Keratinocyte (primary cell): ENCODE measurements at regions not wholly inside any gene's neighbourhood (a gene's known extent, or its start where the extent isn't known, plus 50 kb on each side); places are given as distances from the start of the nearest gene placed in this dataset.

Source experiments
- DNase-seq: peaks from one replicate; pipeline ENCODE4 v3.0.0-alpha.2; 2011; ENCODE audit warnings: low read depth, missing footprints, low spot score
- FAIRE-seq: peaks from 2 replicates; lab custom pipeline; 2011; peaks lifted over from hg19 to GRCh38; lab: Jason Lieb, UNC
- H2AFZ ChIP-seq: 2 replicates; pipeline ENCODE4 v1.6.0; 2012; ENCODE audit warnings: low read length, control low read depth, inconsistent platforms; ENCODE audit not compliant: control insufficient read depth
- H3K27ac ChIP-seq: 2 replicates; pipeline ENCODE4 v1.5.1; 2011; ENCODE audit warnings: low read length; ENCODE audit not compliant: control insufficient read depth, insufficient read depth
- H3K27me3 ChIP-seq: 3 replicates; pipeline ENCODE4 v1.6.0; 2011; ENCODE audit warnings: low read length; ENCODE audit not compliant: control insufficient read depth, insufficient read depth; ENCODE audit errors: extremely low read depth
- H3K36me3 ChIP-seq, 2 experiments: 2 replicates in 1 of 2; 3 replicates in 1 of 2; pipeline ENCODE4 v1.5.1; 2011; ENCODE audit warnings: low read length in 2 of 2, mild to moderate bottlenecking in 1 of 2; ENCODE audit not compliant: control insufficient read depth in 2 of 2, insufficient read depth in 2 of 2; ENCODE audit errors: extremely low read depth in 1 of 2
- H3K4me1 ChIP-seq: 3 replicates; pipeline ENCODE4 v1.5.1; 2011; ENCODE audit warnings: low read length; ENCODE audit not compliant: control insufficient read depth, insufficient read depth; ENCODE audit errors: extremely low read depth
- H3K4me2 ChIP-seq: 3 replicates; pipeline ENCODE4 v1.6.0; 2011; ENCODE audit warnings: low read depth, low read length; ENCODE audit not compliant: control insufficient read depth, insufficient read depth; ENCODE audit errors: extremely low read depth
- H3K4me3 ChIP-seq, 3 experiments: fragments of 200-600 bp in 1 of 3; sonication (generic) in 1 of 3; 2 replicates in 2 of 3; 3 replicates in 1 of 3; pipeline ENCODE4 v1.5.1; 2011 to 2016; ENCODE audit warnings: low read length in 3 of 3, mild to moderate bottlenecking in 3 of 3, control low read depth in 2 of 3, inconsistent platforms in 1 of 3, low read depth in 1 of 3, mixed read lengths in 1 of 3, mixed run types in 1 of 3, moderate library complexity in 1 of 3; ENCODE audit not compliant: control insufficient read depth in 2 of 3, insufficient read depth in 2 of 3; ENCODE audit errors: extremely low read depth in 1 of 3
- H3K79me2 ChIP-seq: 2 replicates; pipeline ENCODE4 v1.6.0; 2012; ENCODE audit warnings: low read length; ENCODE audit not compliant: control insufficient read depth, insufficient read depth
- H3K9ac ChIP-seq: 3 replicates; pipeline ENCODE4 v1.6.0; 2011; ENCODE audit warnings: low read length; ENCODE audit not compliant: control insufficient read depth, insufficient read depth; ENCODE audit errors: extremely low read depth
- H3K9me1 ChIP-seq: 3 replicates; pipeline ENCODE4 v1.6.0; 2011; ENCODE audit warnings: low read length; ENCODE audit not compliant: control insufficient read depth, insufficient read depth; ENCODE audit errors: extremely low read depth
- H3K9me3 ChIP-seq: 2 replicates; pipeline ENCODE4 v1.5.1; 2012; ENCODE audit warnings: low read depth, low read length; ENCODE audit not compliant: control insufficient read depth
- H4K20me1 ChIP-seq: 3 replicates; pipeline ENCODE4 v1.6.0; 2011; ENCODE audit warnings: low read length; ENCODE audit not compliant: control insufficient read depth, insufficient read depth; ENCODE audit errors: extremely low read depth
- EZH2 ChIP-seq: IDR thresholded peaks from one replicate; pipeline ENCODE4 v1.6.1; 2012; ENCODE audit warnings: inconsistent platforms, mild to moderate bottlenecking, low read length, moderate library complexity
- dilution Hi-C: fragments of 300-500 bp; cut with MboI; formaldehyde crosslinking; loops from one replicate; pipeline ENCODE4 v1.7.0; 2020; ENCODE audit warnings: low sequenced_read_pairs; ENCODE audit not compliant: extremely low pct_ligation_motif_present
- TF ChIP-seq, protein P1 (sequence below), 3 experiments: IDR thresholded peaks in 1 of 3; conservative IDR thresholded peaks in 1 of 3; optimal IDR thresholded peaks in 1 of 3; 2 replicates in 2 of 3; 3 replicates in 1 of 3; pipeline versions ENCODE3 to v1.5.1; 2011; ENCODE audit warnings: low read length in 3 of 3, mild to moderate bottlenecking in 3 of 3, moderate library complexity in 2 of 3, control low read depth in 1 of 3, inconsistent platforms in 1 of 3; ENCODE audit not compliant: insufficient read depth in 2 of 3; ENCODE audit errors: extremely low read depth in 1 of 3

DNA sequence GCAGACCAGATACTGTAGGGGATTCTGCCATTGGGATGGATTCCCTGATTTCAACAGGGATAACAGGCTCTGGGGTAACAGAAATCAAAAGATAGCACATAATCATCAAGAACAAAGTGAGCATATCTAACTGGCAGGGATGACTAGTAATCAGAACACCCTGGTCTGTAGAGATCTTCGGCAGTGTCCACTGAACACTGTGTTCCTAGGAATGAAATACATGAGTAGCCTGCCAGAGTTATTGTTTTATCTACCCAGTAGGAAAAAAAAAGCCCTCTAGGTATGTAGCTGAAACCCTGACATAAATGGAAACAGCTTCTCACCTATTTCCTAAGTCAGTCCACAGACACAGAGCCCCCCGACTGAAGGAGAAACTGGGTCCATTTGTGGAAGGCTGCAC lies 340.3 kb upstream of the ZNF385D start:
- Histone ChIP-seq H3K9me1 (no peaks in the 10 kb centered on the region), H3K9me3 (no peaks in the 10 kb centered on the region), H4K20me1 (no peaks in the 10 kb centered on the region), H3K4me3 (no peak overlapping the region), H3K27ac (no peak overlapping the region), H3K4me2 (no peak overlapping the region), H3K4me1 (no peaks in the 10 kb centered on the region), H3K79me2 (no peaks in the 10 kb centered on the region), H3K27me3 (no peaks in the 10 kb centered on the region), H3K9ac (no peak overlapping the region), H2AFZ (no peak overlapping the region), H3K36me3 (no peaks in the 10 kb centered on the region)
- dilution Hi-C loops: no loop called here
- TF ChIP-seq, protein P1, sequence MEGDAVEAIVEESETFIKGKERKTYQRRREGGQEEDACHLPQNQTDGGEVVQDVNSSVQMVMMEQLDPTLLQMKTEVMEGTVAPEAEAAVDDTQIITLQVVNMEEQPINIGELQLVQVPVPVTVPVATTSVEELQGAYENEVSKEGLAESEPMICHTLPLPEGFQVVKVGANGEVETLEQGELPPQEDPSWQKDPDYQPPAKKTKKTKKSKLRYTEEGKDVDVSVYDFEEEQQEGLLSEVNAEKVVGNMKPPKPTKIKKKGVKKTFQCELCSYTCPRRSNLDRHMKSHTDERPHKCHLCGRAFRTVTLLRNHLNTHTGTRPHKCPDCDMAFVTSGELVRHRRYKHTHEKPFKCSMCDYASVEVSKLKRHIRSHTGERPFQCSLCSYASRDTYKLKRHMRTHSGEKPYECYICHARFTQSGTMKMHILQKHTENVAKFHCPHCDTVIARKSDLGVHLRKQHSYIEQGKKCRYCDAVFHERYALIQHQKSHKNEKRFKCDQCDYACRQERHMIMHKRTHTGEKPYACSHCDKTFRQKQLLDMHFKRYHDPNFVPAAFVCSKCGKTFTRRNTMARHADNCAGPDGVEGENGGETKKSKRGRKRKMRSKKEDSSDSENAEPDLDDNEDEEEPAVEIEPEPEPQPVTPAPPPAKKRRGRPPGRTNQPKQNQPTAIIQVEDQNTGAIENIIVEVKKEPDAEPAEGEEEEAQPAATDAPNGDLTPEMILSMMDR (optimal IDR thresholded peaks at IDR 0.05 in 1 of 3, IDR thresholded peaks at IDR 0.05 in 1 of 3, conservative IDR thresholded peaks at IDR 0.05 in 1 of 3; ENCODE audit: extremely low read depth in 1 of 3, insufficient read depth in 2 of 3, low read length in 3 of 3): no peak
- no peak for TF ChIP-seq EZH2
- FAIRE-seq: no peak
- DNase-seq: no peak

- Histone ChIP-seq H3K4me3 (no peak overlapping the region), H3K9me3 (no peaks in the 10 kb centered on the region), H2AFZ (no peak overlapping the region), H3K9ac (no peak overlapping the region), H3K27me3 (no peaks in the 10 kb centered on the region), H4K20me1 (no peaks in the 10 kb centered on the region), H3K4me1 (no peaks in the 10 kb centered on the region), H3K36me3 (no peaks in the 10 kb centered on the region), H3K27ac (no peak overlapping the region), H3K79me2 (no peaks in the 10 kb centered on the region), H3K9me1 (no peaks in the 10 kb centered on the region), H3K4me2 (no peak overlapping the region)
- TF ChIP-seq, protein P1 (optimal IDR thresholded peaks at IDR 0.05 in 1 of 3, IDR thresholded peaks at IDR 0.05 in 1 of 3, conservative IDR thresholded peaks at IDR 0.05 in 1 of 3; ENCODE audit: extremely low read depth in 1 of 3, insufficient read depth in 2 of 3, low read length in 3 of 3): no peak
- TF ChIP-seq EZH2: no peak
- FAIRE-seq: no peak
- dilution Hi-C loops: no loop called here
- no peak for DNase-seq
These were observed 347.0 kb upstream of the ZNF385D start for GRCh38 chr3:22098021-22098420.
